ENCODE measurements at regions not wholly inside any gene's neighbourhood (a gene's known extent, or its start where the extent isn't known, plus 50 kb on each side); places are given as distances from the start of the nearest gene placed in this dataset.

DNA sequence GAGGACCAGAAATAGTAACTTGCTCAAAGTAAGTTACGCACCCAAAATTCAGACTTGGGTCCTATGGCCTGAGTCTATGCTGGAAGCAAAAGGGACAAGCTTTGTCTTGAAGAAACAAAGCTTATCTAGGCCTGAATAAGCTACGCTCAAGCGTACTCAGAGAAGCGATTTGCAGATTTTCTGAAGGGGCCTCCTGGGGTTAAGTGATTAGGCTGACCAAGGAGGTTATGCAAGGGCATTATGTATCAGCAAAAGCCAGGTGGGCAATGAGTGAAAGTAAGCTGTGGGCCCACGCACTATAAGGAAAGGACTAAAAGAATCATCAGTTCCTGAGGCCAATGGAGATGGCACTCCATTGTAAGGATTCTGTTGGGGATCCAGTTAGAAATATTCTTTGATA lies 122.1 kb downstream of the SNX18 start:
- H3K9me3 ChIP-seq (ENCODE audit: control insufficient read depth in 1 of 2, insufficient read depth in 1 of 2, low read depth in 1 of 2, low read length in 2 of 2): no peaks in the 10 kb centered on the region
- CTCF ChIA-PET: interaction anchor here (0.5 kb wide), 1 partner anchor 141 kb away, joined by 4 read pairs; no protein-coding TSS in a partner anchor
- no TSS peak for BruUV-seq (replicated peaks)

DNA sequence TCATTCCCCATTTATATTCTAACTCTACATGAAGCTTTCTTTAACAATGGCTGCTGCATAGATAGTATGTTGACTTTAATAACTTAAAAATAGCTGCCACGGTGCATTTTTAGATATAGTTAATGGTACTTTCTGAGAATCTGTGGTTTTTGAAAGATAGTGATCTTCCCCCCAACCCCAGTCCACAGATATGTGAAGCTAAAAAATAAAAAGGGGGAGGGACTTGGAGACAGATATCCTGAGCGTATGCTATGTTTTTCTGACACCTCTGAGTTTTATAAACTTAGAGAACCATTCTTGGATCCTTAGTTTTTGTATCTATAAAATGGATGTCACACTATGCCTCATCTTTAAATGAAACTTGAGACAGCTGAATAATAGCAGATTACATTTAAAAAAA lies 120.5 kb downstream of the SNX18 start:
- no peaks in the 10 kb centered on the region for H3K9me3 ChIP-seq (ENCODE audit: control insufficient read depth in 1 of 2, insufficient read depth in 1 of 2, low read depth in 1 of 2, low read length in 2 of 2)
- H3K27me3 ChIP-seq (ENCODE audit: insufficient read depth, low read length): no peaks in the 10 kb centered on the region
- RAD21 ChIA-PET (ENCODE audit: low non-redundant PET in 1 of 2, low total read pairs in 2 of 2, uncharacterized antibody in 2 of 2, unreplicated experiment in 2 of 2): no interaction called here
- no peak overlapping the region for H3K27ac ChIP-seq (ENCODE audit: low read depth, low read length)
- DNase-seq (ENCODE audit: low read depth, low spot score) (no peak), ATAC-seq (no peak)
- H3K79me2 ChIP-seq (ENCODE audit: insufficient read depth, low read length): no peaks in the 10 kb centered on the region
- H3K9ac ChIP-seq (ENCODE audit: low read length): no peak overlapping the region
- no peaks in the 10 kb centered on the region; the same call in 1 of the 2 replicates for H3K9me2 ChIP-seq (ENCODE audit: insufficient read depth)
- CTCF ChIA-PET: no interaction called here
- no peak overlapping the region for H3K4me2 ChIP-seq (ENCODE audit: low read length)
- no TSS peak for BruUV-seq (replicated peaks)
- intact Hi-C loops (cut with micrococcal nuclease): no loop called here
- POLR2A ChIA-PET: no interaction called here
- no peak overlapping the region for H2AFZ ChIP-seq (ENCODE audit: low read depth, low read length, poor library complexity, severe bottlenecking)
- 0 out of 4 replicates have a peak, but pooled peaks cover 0 to 3% of the 10 kb centered on the region in 2 experiments for H3K4me1 ChIP-seq (ENCODE audit: control insufficient read depth in 1 of 2, insufficient read depth in 2 of 2, low read length in 2 of 2)
- H3K4me3 ChIP-seq (replicated peaks in 1 of 2; ENCODE audit: low read depth in 1 of 2, low read length in 2 of 2): no peak overlapping the region
- H4K20me1 ChIP-seq (ENCODE audit: insufficient read depth): no peaks in the 10 kb centered on the region
- no peaks in the 10 kb centered on the region for H3K36me3 ChIP-seq (ENCODE audit: control insufficient read depth in 1 of 2, insufficient read depth in 2 of 2, low read length in 2 of 2)
- TF ChIP-seq CBX3 (IDR thresholded peaks at IDR 0.05; ENCODE audit: low read depth) (no peak), SP1 (IDR thresholded peaks at IDR 0.05; ENCODE audit: low read depth) (no peak), RAD21 (IDR thresholded peaks at IDR 0.05; ENCODE audit: low read depth) (no peak), ZNF274 (IDR thresholded peaks at IDR 0.05; ENCODE audit: low read depth, low read length) (no peak)
- TF ChIP-seq, protein P1, sequence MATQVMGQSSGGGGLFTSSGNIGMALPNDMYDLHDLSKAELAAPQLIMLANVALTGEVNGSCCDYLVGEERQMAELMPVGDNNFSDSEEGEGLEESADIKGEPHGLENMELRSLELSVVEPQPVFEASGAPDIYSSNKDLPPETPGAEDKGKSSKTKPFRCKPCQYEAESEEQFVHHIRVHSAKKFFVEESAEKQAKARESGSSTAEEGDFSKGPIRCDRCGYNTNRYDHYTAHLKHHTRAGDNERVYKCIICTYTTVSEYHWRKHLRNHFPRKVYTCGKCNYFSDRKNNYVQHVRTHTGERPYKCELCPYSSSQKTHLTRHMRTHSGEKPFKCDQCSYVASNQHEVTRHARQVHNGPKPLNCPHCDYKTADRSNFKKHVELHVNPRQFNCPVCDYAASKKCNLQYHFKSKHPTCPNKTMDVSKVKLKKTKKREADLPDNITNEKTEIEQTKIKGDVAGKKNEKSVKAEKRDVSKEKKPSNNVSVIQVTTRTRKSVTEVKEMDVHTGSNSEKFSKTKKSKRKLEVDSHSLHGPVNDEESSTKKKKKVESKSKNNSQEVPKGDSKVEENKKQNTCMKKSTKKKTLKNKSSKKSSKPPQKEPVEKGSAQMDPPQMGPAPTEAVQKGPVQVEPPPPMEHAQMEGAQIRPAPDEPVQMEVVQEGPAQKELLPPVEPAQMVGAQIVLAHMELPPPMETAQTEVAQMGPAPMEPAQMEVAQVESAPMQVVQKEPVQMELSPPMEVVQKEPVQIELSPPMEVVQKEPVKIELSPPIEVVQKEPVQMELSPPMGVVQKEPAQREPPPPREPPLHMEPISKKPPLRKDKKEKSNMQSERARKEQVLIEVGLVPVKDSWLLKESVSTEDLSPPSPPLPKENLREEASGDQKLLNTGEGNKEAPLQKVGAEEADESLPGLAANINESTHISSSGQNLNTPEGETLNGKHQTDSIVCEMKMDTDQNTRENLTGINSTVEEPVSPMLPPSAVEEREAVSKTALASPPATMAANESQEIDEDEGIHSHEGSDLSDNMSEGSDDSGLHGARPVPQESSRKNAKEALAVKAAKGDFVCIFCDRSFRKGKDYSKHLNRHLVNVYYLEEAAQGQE (IDR thresholded peaks at IDR 0.05; ENCODE audit: low read depth): no peak
- TF ChIP-seq, protein P2, sequence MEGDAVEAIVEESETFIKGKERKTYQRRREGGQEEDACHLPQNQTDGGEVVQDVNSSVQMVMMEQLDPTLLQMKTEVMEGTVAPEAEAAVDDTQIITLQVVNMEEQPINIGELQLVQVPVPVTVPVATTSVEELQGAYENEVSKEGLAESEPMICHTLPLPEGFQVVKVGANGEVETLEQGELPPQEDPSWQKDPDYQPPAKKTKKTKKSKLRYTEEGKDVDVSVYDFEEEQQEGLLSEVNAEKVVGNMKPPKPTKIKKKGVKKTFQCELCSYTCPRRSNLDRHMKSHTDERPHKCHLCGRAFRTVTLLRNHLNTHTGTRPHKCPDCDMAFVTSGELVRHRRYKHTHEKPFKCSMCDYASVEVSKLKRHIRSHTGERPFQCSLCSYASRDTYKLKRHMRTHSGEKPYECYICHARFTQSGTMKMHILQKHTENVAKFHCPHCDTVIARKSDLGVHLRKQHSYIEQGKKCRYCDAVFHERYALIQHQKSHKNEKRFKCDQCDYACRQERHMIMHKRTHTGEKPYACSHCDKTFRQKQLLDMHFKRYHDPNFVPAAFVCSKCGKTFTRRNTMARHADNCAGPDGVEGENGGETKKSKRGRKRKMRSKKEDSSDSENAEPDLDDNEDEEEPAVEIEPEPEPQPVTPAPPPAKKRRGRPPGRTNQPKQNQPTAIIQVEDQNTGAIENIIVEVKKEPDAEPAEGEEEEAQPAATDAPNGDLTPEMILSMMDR (IDR thresholded peaks at IDR 0.05 in 2 of 3, conservative IDR thresholded peaks at IDR 0.05 in 1 of 3; ENCODE audit: borderline replicate concordance in 1 of 3, insufficient read depth in 1 of 3, low read depth in 2 of 3, low read length in 2 of 3): no peak

More for the DNA sequence above, 122.1 kb downstream of the SNX18 start:
- Histone ChIP-seq H3K27ac (ENCODE audit: low read depth, low read length) (no peak overlapping the region), H2AFZ (ENCODE audit: low read depth, low read length, poor library complexity, severe bottlenecking) (no peak overlapping the region), H4K20me1 (ENCODE audit: insufficient read depth) (no peaks in the 10 kb centered on the region), H3K4me3 (replicated peaks in 1 of 2; ENCODE audit: low read depth in 1 of 2, low read length in 2 of 2) (no peak overlapping the region), H3K4me2 (ENCODE audit: low read length) (no peak overlapping the region), H3K79me2 (ENCODE audit: insufficient read depth, low read length) (no peaks in the 10 kb centered on the region), H3K36me3 (ENCODE audit: control insufficient read depth in 1 of 2, insufficient read depth in 2 of 2, low read length in 2 of 2) (no peaks in the 10 kb centered on the region), H3K9me2 (ENCODE audit: insufficient read depth) (no peaks in the 10 kb centered on the region; the same call in 1 of the 2 replicates), H3K4me1 (ENCODE audit: control insufficient read depth in 1 of 2, insufficient read depth in 2 of 2, low read length in 2 of 2) (peaks cover 4 to 18% of the 10 kb centered on the region in 2 experiments; a peak in 3 of 4 replicates), H3K27me3 (ENCODE audit: insufficient read depth, low read length) (no peaks in the 10 kb centered on the region), H3K9ac (ENCODE audit: low read length) (no peak overlapping the region)
- ChIA-PET RAD21 (ENCODE audit: low non-redundant PET in 1 of 2, low total read pairs in 2 of 2, uncharacterized antibody in 2 of 2, unreplicated experiment in 2 of 2) (no interaction called here), POLR2A (no interaction called here)
- ATAC-seq (no peak), DNase-seq (ENCODE audit: low read depth, low spot score) (no peak)
- intact Hi-C loops (cut with micrococcal nuclease): no loop called here
- TF ChIP-seq ELF1 (IDR thresholded peaks at IDR 0.05; ENCODE audit: borderline replicate concordance, low read depth): no peak
- TF ChIP-seq ZNF274 (IDR thresholded peaks at IDR 0.05; ENCODE audit: low read depth, low read length): no peak
- no peak for TF ChIP-seq JUND (IDR thresholded peaks at IDR 0.05)
- TF ChIP-seq, protein P2 (IDR thresholded peaks at IDR 0.05 in 2 of 3, conservative IDR thresholded peaks at IDR 0.05 in 1 of 3; ENCODE audit: borderline replicate concordance in 1 of 3, insufficient read depth in 1 of 3, low read depth in 2 of 3, low read length in 2 of 3): no peak
- no peak for TF ChIP-seq SP1 (IDR thresholded peaks at IDR 0.05; ENCODE audit: low read depth)
- TF ChIP-seq TCF7L2 (IDR thresholded peaks at IDR 0.05; ENCODE audit: borderline replicate concordance, extremely low read depth, insufficient read depth, insufficient read length): no peak
- TF ChIP-seq RAD21 (IDR thresholded peaks at IDR 0.05; ENCODE audit: low read depth): no peak
- no peak for TF ChIP-seq YY1 (IDR thresholded peaks at IDR 0.05; ENCODE audit: extremely low read depth, insufficient replicate concordance, low read depth, low read length)
- TF ChIP-seq POLR2AphosphoS5 (IDR thresholded peaks at IDR 0.05; ENCODE audit: low read depth, low read length): no peak
- no peak for TF ChIP-seq FOSL1 (IDR thresholded peaks at IDR 0.05; ENCODE audit: low read depth)
- no peak for TF ChIP-seq CEBPB (IDR thresholded peaks at IDR 0.05; ENCODE audit: low read depth)
- no peak for TF ChIP-seq ZFX (IDR thresholded peaks at IDR 0.05)

Data from HCT116 (cell line).